Anterior cingulate cortex (tissue), 58 donors: ENCODE measurements at regions not wholly inside any gene's neighbourhood (a gene's known extent, or its start where the extent isn't known, plus 50 kb on each side); places are given as distances from the start of the nearest gene placed in this dataset.
"Not testable (repeated sequence)": the region's sequence is repeated elsewhere in the genome, so short reads cannot be mapped to it uniquely, and the experiment has no call there.

ENCODE experiments used
- DNase-seq, 58 donors: peaks; one replicate each; lab custom pipeline; 2025; lab: John Stamatoyannopoulos, UW

DNA sequence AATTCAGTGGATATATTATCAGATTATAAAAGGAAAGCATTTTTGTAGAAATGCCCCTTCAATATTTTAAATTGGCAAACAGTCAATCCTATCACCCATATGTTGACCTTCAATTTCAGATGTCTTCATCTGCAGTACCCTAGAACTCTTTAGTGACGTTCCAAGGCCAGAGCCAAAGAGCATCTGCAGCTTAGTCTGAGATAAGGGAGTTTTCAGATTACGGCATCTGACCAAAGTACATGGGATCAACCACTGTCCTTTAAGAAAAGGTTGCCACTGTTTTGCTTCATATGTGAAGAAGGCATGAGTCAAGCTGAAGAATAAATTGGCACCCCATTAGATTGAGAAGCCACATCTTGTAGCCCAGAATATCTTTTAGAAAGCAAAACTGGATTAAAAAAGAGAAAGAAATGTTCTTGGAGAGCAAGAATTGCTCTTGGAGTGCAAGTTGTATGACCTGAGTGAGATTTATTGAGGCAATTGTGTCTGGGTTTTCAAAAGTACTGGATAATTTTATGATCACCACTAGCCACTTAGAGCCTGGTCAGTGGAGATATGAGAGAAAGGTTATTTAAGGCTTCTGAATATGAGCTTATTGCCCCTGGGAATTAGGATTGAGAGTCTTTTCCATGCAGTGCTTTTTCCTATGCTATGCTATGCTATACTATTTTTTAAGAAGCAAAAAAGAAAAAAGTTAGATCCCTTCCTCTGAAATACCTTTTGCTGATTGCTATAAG, 251.9 kb upstream of the NR3C2 start:
- no peak for DNase-seq

DNA sequence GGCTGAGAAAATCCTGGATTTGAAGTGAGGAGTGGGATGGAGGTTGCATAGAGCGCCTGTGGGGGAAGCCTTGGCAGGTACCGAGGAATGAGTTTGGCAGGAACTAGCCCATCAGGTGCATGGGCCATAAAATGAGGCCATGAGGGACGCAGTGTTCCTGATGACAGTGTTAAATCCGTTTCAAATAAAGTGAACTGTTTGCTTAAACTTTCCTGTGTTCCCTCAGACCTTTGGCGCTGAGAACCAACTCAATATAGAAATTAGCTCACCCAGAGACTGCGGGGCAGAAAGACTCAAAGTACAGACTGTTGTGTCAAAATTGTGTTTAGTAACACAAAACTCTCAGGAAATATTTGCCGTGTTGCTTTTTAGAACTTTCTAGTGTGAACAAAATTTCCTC, 250.0 kb upstream of the NR3C2 start:
- no peak for DNase-seq

DNA sequence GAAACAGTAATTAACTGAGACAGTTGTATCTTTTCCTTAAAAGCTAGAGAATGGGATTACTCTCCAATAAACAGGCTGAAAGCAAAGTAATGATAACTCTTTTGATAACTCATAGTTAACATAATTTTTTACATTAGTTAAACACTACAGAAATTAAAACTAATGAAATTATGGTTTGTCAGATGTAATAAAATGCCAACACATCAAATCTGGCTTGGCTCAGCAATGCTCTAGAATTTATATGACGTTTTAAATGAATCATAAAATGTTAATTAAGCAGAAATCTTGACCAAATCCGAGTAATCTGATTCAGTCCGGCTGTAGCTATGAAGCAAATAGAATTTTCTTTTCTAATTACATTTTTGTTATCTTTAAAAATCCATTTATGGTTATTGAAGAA, 244.2 kb upstream of the NR3C2 start:
- DNase-seq, result no peak

- DNase-seq, result no peak
Measured at GRCh38 chr4:148684638-148685037, 242.4 kb upstream of the NR3C2 start.

DNA sequence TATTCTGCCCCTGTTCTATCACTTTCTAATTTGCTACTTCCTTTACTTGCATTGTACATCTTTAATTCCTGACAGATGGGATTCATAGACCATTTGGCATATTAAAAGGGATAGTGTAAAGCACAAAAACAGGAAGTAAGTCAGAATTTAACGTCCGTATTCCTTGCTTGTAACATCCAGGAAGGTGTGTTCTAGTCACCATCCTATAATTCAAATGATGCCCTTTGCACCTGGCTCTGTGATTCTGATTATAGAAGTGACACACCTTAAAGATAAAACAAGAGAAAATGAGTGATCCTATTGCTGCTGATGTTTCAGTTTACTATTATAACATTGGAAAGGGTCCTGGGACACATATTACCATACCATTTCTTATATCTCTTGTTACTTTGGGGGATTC, 238.7 kb upstream of the NR3C2 start:
- DNase-seq, result no peak

DNA sequence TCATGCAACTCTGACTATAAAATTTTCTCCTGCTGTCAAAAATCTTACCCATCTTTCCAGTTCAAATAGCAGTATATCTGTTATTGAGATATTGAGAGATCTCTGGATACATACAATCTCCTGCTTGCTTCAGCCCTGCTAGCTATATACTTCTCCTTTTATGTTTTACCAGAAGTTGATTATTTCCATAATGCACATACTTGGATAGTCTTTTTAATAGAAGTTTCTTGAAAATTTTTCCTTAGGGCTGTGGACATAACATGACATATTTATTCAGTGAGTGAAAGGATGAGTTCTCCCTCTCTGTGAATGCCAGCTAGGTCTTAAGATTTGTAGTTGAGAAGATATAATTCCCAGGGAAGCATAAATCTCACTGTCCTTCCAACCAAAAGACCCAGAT, 234.1 kb upstream of the NR3C2 start:
- DNase-seq, result no peak

DNA sequence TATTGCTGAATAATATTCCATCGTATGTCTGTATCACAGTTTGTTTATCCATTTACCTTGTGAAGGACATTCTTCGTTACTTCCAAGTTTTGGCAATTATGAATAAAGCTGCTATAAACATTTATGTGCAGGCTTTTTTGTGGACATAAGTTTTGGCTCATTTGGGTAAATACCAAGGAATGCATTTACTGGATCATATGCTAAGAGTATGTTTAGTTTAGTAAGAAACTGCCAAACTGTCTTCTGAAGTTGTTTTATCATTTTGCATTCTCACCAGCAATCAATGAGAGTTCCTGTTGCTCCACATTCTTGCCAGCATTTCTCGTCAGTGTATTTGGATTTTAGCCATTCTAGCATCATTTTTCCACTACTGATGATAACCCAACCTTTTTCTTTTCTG, 232.7 kb upstream of the NR3C2 start:
- no peak for DNase-seq

- no peak for DNase-seq
Measured at GRCh38 chr4:148664636-148665035, 222.4 kb upstream of the NR3C2 start.

GRCh38 chr4:148654131-148654530, 211.9 kb upstream of the NR3C2 start:
- no peak for DNase-seq

GRCh38 chr4:148653681-148654080, 211.5 kb upstream of the NR3C2 start:
- no peak for DNase-seq

- DNase-seq, result no peak
Measured at GRCh38 chr4:148651991-148652390, 209.8 kb upstream of the NR3C2 start.

- DNase-seq, result no peak
Measured at GRCh38 chr4:148649652-148650331, 207.6 kb upstream of the NR3C2 start.

DNA sequence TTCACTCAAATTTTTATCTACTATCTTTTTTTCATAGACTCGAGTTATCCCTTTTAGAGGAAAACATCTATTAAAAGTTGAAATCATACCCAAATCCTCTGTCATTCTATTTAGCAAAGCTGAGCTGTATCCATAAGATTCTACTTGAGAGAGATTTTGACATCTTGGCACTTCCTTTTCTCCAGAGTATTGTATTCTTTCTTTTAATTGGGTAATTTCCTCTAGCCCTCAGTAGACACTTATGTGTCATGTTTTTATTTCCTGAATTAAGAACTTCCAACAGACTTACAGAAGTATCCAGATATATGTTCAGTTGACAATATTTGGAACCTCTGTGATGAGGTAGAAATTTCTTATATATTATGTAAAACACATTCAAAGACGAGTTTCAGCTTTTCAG, 201.6 kb upstream of the NR3C2 start:
- DNase-seq, result no peak

DNA sequence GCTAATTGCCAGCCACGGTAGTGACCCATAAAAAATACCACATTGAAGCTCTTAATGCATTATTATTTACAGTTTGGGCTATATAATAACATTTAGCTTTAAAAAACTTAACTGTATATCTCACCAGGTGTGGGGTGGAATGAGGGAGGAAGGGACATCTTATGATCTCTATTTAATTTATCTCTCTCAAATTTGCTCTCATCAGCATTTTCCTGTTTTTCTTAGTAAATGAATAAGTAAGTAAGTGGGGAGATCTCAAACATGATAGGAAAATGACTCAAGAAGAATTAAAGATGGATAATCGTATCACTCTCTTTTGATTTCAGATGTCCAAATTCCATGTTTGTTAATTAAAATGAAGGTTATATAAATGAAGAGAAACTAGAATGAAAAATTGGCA, 200.7 kb upstream of the NR3C2 start:
- no peak for DNase-seq

DNA sequence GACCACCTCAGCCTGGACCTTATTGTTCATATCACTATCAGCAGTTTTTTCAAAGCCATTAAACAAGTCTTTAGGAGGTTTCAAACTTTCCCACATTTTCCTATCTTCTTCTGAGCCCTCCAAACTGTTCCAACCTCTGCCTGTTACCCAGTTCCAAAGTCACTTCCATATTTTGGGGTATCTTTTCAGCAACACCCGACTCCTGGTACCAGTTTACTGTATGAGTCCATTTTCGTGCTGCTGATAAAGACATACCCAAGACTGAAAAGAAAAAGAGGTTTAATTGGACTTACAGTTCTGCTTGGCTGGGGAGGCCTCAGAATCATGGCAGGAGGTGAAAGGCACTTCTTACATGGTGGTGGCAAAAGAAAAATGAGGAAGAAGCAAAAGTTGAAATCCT, 195.9 kb upstream of the NR3C2 start:
- DNase-seq, result not testable (repeated sequence)

DNA sequence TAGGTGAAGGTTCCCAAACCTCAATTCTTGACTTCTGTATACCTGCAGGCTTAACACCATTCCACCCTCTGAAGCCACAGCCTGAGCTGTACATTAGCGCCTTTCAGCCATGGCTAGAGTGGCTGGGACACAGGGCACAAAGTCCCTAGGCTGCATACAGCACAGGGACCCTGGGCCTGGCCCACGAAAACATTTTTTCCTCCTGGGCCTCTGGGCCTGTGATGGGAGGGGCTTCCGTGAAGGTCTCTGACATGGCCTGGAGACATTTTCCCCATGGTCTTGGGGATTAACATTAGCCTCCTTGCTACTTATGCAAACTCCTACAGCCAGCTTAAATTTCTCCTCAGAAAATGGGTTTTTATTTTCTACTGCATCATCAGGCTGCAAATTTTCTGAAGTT, 195.2 kb upstream of the NR3C2 start:
- not testable (repeated sequence) for DNase-seq

GRCh38 chr4:148634476-148634875, 192.3 kb upstream of the NR3C2 start:
- no peak for DNase-seq

GRCh38 chr4:148633720-148634119, 191.5 kb upstream of the NR3C2 start:
- DNase-seq, result no peak

DNA sequence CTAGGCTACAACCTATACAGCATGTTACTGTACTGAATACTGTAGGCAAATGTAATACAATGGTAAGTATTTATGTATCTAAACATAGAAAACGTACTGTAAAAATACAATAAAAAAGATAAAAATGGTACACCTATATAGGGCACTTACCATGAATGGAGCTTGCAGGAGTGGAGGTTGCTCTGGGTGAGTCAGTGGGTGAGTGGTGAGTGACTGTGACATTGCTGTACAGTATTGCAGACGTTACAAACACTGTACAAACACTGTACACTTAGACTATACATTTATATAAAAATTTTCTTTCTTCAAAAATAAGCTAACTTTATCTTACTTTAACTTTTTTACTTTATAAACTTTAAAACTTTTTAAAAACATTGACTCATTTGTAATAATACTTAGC, 190.3 kb upstream of the NR3C2 start:
- DNase-seq, result no peak

DNA sequence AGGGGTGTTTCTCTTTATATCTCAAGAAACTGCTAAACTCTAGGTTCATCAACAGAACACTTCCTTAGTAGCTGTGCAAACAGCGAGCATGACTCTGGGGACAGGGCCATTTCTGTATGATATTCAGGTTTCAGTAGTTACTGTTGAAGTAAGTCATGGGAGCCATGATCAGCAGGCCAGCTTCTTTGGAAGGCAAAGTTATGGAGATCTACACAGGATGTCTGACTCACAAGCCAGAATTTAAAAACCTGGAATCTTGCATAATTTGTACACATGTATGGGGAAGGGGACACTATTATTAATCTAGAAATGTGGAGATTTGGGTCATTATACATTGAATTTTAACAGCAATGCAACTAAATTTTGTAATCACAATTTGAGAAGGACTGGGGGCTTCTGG, 187.8 kb upstream of the NR3C2 start:
- no peak for DNase-seq

- no peak for DNase-seq
Measured at GRCh38 chr4:148618856-148619255, 176.6 kb upstream of the NR3C2 start.

- no peak for DNase-seq
Measured at GRCh38 chr4:148608968-148609367, 166.8 kb upstream of the NR3C2 start.
